HG03064 (cell line): ENCODE measurements at regions not wholly inside any gene's neighbourhood (a gene's known extent, or its start where the extent isn't known, plus 50 kb on each side); places are given as distances from the start of the nearest gene placed in this dataset.

Experiments used
- ATAC-seq: cut with Tn5 transposase; IDR thresholded peaks from one replicate; pipeline ENCODE4 v1.9.1; 2021; ENCODE audit warnings: low read depth; ENCODE audit not compliant: unreplicated experiment

GRCh38 chr22:47612311-47612910 lies 850.0 kb downstream of the TBC1D22A start:
- ATAC-seq, result no peak

GRCh38 chr22:47610764-47611163 lies 848.3 kb downstream of the TBC1D22A start:
- ATAC-seq, result no peak

- no peak for ATAC-seq
Observed at GRCh38 chr22:47610281-47610680, 847.8 kb downstream of the TBC1D22A start.

DNA sequence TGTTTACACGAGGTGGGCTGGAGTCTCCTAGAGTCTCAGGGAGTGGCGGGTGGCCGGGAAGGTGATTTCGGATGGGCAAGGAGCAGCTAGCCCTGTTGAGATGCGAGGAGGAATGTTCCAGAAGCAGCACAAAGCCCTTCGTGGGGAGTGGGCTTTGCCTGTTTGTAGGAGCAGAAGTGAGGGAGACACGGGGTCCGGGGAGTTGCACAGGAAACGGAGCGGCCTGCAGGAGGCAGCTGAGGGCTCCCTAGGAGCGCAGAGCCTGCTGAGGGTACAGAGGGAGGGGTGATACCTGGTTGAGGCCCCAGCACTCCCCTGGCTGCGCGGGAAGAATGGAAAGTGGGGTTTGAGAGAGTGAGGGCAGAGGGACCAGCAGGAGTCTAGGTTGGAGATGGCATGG lies 847.2 kb downstream of the TBC1D22A start:
- ATAC-seq, result no peak

DNA sequence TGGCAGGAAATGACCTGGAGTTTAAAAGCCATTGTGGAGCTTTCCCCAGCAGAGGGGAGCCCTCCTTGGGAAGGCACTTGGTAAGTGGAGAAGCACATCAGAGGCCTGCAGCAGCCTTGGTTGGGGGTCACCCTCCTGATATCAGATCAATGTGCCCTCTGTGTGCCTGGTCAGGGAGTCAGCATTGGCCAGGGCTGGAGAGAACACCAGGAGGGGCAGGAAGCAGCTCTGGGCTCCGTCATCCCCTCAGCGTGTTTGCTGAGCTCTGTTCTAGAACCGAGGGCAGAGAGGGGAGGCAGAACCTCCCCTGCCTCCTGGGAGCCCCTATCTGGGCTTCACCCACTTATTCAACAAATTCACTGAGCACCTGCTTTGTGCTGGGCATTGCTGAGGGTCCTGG lies 846.0 kb downstream of the TBC1D22A start:
- no peak for ATAC-seq

DNA sequence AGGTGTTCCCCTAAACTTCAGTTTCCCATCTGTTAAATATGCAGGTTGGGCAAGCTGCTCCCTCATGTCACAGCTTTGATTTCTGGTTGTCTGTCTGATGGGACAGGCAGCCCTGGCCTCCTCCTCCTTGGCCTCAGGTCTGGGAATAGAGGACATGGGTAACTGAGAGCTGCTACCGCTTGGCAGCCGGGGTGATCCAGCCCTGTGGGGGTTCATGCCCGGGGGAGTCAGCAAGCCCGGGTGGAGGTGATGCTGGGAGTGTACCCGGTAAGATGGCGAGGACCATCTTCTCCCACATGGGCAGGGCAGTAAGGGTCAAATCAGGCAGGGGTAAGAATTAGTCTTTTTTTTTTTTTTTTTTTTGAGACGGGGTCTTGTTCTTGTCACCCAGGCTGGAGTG lies 845.0 kb downstream of the TBC1D22A start:
- no peak for ATAC-seq

DNA sequence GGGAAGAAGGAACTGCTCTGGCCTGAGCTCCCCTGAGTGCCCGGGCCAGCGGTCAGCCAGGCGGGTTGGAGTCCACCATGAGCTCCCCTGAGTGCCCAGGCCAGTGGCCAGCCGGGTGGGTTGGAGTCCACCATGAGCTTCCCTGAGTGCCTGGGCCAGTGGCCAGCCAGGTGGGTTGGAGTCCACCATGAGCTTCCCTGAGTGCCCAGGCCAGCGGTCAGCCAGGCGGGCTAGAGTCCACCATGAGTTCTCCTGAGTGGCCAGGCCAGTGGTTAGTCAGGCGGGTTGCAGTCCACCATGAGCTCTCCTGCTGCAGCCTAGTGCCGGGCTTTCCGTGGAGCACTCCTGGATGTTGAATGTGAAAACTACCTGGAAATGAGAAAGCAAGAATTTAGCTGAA lies 844.0 kb downstream of the TBC1D22A start:
- ATAC-seq, result no peak

GRCh38 chr22:47605886-47606285 lies 843.4 kb downstream of the TBC1D22A start:
- no peak for ATAC-seq

GRCh38 chr22:47605441-47605840 lies 843.0 kb downstream of the TBC1D22A start:
- ATAC-seq, result no peak

GRCh38 chr22:47604563-47604962 lies 842.1 kb downstream of the TBC1D22A start:
- no peak for ATAC-seq

- no peak for ATAC-seq
Observed at GRCh38 chr22:47602732-47603131, 840.3 kb downstream of the TBC1D22A start.

- no peak for ATAC-seq
Observed at GRCh38 chr22:47601666-47602065, 839.2 kb downstream of the TBC1D22A start.

DNA sequence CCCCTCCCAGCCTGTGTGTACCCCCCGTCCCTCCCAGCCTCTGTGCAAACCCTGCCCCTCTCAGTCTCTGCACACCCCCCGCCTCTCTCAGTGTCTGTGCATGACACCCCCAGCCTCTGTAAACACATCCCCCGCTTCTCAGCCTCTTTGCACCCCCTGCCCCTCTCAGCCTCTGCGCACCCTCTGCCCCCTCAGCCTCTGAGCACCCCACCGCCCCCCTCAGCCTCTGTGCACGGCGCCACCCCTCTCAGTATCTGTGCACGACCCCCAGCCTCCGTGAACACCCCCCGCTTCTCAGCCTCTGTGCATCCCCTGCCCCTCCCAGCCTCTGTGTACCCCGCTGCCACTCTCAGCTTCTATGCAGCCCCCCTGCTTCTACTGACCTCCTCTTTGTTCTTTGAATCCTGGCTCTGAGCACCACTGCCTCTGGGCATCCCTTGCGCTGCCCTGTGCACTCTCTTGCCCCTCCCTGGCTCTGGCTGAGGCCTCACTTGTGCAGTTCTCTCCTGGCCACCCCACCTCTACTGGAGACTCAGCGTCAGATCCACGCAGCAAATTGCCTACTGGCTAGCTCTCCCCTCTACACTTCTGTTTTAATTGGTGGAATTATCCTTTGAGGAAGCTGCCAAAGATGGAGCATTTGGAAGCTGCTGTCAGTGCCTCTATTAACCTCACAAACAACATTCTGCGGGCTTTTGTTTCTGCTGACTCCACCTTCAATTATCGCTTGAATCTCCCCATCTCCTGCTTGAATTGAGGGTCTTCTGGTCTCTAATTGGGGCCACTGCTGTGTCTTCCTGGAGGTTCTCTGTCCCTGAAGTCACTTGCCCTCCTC lies 838.6 kb downstream of the TBC1D22A start:
- no peak for ATAC-seq

GRCh38 chr22:47600281-47600680 lies 837.8 kb downstream of the TBC1D22A start:
- no peak for ATAC-seq

GRCh38 chr22:47599753-47600152 lies 837.3 kb downstream of the TBC1D22A start:
- ATAC-seq, result no peak

- ATAC-seq, result no peak
Observed at GRCh38 chr22:47598864-47599263, 836.4 kb downstream of the TBC1D22A start.

DNA sequence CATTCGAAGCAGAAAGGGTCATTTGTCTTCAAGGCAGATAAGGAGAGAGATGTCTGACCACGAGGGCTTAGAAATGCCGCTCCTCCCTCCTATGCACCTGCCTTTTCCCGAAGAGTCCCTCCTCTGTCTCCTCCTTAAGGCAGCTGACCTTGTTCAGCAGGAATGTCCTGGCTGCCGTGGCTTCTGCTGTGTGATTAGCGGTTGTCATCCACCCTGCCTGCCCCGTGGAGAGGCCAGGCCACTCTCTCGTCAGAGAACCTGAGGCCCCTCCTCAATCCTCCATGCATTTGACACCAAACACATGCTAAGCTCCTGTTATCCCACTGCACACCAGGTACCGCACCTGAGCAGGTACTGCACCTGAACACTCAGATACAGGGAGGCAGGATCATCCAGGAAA lies 834.6 kb downstream of the TBC1D22A start:
- ATAC-seq, result no peak

- ATAC-seq, result no peak
Observed at GRCh38 chr22:47596176-47596690, 833.8 kb downstream of the TBC1D22A start.

DNA sequence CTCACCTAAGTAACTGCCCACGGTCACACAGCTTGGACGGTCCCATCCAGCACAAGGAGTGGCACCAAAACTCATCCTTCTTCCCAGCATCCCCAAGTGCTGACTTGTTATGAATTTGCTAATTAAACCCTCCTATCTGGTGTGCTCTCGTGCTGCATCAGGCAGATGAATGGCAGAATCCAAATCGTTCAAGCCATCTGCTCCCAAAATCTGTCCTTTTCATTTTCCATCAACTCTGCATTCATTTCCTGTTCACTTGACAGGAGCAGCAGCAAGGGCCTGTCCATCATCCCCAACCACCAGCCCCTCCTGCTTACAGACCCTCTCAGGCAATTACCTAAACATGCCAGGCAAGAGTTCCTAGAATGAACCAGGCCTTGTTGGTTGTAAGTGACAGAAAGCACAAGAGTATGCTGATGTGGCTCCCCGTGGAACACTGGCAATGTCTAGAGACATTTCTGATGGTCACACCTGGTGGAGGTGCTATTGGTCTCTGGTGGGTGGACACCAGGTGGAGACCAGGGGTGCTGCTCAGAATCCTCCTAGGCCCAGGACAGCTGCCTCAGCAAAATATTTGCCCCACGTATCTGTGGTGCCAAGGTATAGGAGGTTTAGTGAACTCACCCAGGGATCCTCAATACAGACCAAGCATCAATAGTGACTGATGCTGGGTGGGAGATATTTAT lies 832.5 kb downstream of the TBC1D22A start:
- no peak for ATAC-seq

- no peak for ATAC-seq
Observed at GRCh38 chr22:47593911-47594311, 831.5 kb downstream of the TBC1D22A start.

DNA sequence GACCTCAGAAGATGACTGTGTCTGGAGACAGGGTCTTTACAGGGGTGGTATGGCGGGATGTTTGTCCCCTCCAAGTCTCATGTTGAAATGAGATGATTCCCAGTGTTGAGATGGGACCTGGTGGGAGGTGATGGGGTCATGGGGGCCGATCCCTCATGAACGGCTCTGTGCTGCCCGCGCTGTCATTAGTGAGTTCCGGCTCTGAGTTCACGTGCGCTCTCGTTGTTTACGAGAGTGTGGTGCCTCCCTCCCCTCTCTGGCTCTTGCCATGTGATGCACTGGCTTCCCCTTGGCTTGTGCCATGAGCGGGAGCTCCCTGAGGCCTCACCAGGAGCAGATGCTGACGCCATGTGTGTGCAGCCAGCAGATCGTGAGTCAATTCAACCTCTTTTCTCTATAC lies 830.8 kb downstream of the TBC1D22A start:
- no peak for ATAC-seq
